GM19455 (cell line): ENCODE measurements at regions not wholly inside any gene's neighbourhood (a gene's known extent, or its start where the extent isn't known, plus 50 kb on each side); places are given as distances from the start of the nearest gene placed in this dataset.
"Not testable (repeated sequence)": the region's sequence is repeated elsewhere in the genome, so short reads cannot be mapped to it uniquely, and the experiment has no call there.

Experiments
- ATAC-seq: cut with Tn5 transposase; IDR thresholded peaks from one replicate; pipeline ENCODE4 v1.9.1; 2021; ENCODE audit not compliant: unreplicated experiment

DNA sequence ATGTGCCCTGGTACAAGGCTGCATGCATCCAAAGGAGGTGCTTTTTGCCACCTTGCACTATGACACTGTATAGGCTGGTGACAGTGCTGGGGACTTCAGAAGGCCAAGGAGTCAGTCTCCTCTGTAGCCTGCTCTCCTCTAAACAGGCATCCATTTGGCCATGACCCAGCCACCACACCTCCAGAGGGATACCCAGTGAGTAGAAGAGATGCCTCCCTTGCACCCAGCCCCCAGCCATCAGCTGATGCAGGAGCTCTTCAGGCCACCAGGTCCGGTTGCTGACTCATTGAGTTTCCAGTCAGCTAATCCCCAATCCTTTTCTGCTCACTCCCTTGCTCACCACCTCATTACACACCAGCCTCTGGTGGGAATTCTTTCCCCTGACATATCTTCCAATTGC, 99.8 kb downstream of the PJA1 start:
- no peak for ATAC-seq

DNA sequence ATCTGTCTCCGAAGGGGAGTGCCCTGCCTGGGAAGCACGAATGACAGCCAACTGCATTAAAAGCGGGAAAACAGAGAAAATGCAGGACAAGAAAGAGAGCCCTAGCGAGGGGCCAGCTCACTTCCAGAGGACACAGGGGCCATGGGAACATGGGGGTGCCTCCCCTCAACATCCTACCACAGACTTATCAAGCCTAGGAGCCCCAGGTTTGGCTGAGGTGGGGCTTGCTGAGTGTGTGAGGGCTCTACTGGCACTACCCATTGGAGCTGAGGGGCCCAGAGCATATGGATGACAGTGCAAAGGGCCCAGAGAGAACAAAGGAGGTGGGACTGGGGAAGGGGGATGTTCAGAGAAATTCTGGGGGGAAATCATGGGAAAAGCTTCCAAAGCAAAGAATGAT, 101.8 kb downstream of the PJA1 start:
- no peak for ATAC-seq

DNA sequence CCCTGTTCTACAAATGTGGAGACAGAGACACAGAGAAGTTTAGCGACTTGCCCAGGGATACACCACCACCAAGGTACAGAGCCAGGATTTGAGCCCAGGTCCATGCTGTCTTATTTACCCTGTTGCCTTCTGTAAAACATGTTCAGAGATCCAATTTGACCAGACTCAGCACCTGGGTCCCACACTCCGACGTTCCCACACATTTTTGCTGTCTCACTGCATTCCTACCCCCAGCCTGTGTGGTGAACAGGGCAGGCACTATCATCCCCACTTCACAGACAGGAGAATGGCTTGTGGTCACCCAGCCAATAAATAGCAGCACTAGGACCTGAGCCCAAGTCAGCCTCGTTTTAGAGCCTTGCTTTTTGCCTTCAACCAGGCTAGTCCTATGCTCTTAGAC, 102.8 kb downstream of the PJA1 start:
- no peak for ATAC-seq

DNA sequence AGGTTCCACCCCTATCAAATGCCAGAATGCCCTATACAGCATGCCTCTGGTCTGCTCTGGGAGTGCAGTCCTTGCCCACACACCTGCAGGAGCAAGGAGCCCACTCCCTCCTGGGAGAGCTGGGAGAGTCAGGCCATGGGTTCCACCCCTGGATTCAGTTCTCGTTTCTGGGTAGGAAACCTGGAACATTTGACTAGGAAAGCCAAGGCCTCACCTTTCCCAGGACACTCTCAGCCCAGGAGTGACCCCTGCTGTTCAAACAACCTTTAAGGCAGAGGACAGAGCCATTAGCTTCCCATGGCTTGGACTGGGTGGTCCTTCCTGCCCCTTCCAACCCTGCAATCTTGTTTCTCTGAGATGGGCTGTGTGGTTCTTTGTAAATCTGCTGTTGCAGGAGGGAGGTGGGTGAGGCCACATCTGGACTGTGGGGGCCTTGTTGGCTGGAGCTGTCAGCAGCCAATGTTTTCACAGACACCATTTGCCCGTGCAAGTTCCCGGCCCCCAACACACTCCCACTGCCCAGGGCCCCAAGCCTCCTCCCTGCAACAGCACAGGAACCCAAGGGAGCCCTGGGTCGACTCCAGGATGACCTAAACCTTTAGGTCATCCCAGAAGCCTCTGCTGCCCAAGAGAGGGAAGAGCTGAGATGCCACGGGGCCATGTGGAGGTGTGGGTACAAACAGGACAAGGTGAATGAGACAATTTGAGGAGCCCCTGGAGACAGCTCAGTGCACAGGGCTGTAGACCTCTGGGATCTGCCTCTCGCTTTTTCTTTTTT, 104.4 kb downstream of the PJA1 start:
- ATAC-seq, result no peak

DNA sequence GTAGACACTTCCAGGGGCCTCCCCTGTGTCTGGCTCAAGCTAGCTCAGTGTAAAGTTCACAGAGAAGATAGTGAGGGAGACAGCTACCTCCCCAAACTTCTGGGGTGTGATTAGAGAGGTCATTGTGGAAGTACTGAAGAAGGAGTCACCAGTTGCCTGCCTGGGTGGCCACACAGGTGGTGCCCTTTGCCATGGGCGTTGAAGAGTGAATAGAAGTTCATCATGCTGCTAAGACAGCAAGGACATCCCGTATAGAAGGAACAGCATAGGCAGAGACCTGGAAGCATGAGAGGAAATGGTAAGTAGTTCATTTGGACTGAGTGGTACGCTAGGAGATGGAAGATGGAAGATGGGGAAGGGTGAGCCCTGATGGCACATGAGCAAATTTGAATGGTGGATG, 110.1 kb downstream of the PJA1 start:
- no peak for ATAC-seq

DNA sequence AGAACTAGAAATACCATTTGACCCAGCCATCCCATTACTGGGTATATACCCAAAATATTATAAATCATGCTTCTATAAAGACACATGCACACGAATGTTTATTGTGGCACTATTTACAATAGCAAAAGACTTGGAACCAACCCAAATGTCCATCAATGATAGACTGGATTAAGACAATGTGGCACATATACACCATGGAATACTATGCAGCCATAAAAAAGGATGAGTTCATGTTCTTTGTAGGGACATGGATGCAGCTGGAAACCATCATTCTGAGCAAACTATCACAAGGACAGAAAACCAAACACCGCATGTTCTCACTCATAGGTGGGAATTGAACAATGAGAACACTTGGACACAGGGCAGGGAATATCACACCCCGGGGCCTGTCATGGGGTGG, 110.8 kb downstream of the PJA1 start:
- not testable (repeated sequence) for ATAC-seq

DNA sequence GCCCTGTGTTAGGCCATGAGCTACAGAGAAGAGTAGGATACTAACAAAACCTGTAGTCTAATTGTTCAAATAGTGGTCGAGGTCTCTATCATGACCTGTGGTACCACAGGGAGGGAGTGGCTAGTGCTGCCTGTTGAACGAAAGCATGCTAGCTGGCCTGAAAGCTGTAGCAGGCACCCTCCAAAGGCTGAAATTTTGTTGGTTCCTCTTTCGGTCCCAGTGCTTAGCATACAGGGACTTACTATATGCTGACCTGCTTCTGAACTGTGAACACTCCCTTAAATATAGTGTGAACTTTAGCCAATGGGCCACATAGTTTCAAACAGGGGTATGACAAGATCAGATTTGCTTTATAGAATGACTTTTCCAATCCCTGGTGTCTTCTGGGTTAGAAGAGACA, 113.4 kb downstream of the PJA1 start:
- no peak for ATAC-seq

DNA sequence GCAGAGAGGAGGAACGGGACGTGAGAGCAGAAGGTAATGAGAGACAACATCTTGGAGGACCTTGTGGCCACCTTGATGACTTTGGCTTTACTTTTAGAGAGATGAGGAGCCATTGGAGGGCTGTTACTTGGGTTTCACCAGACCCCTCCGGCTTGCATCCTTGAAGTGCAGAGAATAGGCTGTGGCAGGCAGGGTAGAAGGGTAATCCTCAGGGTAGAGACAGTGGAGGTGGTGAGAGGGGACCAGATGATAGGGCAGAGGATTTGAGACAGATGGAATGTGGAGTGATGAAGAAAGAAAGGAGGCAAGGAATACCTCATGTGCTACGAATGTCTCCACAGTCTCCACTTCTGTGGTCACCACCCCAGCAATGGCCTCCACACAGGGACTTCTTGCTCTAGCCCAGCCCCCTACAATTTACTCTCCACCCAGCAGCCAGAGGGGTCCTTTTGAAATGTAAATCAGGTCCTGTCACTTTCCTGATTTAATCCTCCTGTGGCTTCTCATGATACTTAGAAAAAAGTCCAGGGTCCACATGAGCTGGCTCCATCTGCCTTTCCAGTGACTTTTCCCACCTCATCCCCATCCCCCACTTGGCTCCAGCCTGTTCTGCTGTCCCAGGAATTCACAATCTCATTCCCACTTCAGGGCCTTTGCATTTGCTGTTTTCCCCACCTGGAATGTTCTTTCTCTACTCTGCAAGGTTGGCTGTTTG, 115.0 kb downstream of the PJA1 start:
- ATAC-seq, result no peak

DNA sequence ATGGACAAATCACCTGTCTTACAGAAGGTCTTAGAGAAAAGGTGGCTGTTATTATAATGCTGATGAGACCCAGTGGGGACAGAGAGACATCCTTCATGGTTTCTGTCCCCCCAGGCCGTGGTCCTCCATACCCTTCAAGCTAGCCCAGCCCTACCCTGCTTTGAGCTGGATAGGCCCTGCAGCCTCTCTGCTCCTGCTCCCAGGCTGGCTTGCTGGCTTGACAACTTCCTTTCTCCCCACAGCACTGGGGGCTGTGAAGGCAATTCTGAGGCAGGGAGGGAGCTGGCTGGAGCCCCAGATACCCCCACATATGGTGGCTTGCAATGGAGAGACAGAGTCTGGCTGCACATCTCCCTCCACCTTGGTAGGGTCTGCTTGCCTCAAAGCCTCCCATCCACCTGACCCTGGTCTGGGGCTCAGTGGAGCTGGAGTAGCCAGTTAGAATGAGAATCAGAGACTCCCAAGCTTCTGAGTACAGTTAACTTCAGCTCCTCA, 118.2 kb downstream of the PJA1 start:
- no peak for ATAC-seq

DNA sequence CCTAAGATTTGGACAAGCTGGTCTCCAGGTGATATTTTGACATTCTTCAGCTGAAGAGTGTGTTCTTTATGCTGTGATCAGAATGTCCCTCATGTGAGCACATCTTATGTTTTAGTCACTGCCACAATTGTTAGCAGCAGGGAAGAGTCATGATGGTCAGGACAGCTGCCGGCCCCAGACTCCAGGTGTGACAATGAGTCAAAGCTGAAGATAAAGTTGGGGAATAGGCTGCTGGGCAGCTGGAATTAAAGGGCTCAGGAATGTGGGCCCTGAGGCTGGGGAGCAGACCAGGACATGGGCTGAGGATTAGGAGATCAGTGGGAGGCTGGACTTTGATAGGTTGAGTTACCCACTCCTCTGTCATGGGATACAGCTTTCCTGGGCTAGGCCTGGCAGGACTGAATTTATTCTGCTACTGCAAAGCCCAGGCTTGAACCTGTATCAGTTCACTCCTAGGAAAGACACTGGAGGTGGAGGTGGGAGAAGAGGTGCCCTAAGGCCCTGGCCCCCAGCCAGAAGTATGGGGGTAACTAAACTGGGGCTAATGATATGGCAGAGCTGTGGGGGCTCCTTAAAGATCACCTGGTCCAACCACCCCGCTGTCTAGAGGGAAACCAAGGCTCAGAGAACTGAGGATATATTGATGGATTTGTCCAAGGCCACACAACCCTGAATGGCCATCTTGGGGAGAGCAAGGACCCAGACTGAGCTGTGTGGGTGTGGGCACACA, 119.5 kb downstream of the PJA1 start:
- no peak for ATAC-seq

DNA sequence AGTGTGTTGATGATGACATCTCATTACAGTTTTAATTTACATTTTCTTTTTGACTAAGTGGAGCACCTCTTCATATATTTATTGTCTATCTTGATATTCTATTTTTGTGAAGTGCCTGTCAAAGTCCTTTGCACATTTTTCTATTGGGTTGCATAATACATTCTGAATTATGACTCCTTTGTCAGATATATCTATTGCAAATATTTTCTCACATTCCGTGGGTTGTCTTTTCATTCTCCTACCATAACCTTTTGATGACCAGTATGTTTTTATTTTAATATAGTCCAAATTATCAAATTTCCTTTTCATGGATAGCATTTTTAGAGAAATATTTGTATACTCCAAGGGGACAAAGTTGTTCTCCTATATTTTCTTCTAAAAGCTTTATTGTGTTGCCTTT, 126.4 kb downstream of the PJA1 start:
- ATAC-seq, result no peak

DNA sequence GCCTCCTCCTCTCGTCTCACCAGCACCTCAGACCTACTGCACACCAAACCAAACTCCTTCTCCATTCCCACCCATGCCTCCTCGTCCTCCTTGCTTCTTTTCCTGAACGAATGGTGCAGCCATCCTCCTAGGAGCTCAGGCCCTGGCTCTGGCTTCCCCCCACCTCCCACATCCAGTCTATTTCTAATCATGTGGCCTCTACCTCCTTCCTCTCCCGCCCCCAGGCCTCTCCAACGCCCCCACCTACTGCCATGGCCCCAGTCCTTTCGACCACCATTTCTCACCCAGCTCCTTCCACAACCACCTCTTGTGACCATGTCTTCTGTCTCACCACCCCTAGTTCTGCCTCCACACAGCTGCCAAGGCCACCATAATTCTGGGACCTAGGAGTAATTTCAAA, 127.1 kb downstream of the PJA1 start:
- no peak for ATAC-seq

DNA sequence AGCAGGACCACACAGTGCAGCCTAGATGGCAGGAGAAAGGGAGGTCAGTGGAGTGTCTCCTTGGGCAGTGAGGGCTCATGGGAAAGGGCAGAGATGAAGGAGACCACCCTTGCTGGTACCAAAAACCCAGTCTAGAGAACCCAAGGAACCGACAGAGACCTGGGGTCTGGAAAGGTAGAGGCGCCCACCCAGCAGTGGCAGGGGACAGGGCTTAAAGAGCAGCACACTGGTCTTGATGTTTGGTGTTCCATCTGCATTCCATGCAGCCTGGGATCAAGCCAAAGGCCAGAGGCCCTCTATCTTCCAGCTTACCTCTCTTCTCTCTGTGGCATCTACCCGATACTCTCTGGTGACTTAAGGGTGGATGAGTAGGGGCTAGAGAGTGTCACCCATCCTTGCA, 127.5 kb downstream of the PJA1 start:
- ATAC-seq, result no peak

DNA sequence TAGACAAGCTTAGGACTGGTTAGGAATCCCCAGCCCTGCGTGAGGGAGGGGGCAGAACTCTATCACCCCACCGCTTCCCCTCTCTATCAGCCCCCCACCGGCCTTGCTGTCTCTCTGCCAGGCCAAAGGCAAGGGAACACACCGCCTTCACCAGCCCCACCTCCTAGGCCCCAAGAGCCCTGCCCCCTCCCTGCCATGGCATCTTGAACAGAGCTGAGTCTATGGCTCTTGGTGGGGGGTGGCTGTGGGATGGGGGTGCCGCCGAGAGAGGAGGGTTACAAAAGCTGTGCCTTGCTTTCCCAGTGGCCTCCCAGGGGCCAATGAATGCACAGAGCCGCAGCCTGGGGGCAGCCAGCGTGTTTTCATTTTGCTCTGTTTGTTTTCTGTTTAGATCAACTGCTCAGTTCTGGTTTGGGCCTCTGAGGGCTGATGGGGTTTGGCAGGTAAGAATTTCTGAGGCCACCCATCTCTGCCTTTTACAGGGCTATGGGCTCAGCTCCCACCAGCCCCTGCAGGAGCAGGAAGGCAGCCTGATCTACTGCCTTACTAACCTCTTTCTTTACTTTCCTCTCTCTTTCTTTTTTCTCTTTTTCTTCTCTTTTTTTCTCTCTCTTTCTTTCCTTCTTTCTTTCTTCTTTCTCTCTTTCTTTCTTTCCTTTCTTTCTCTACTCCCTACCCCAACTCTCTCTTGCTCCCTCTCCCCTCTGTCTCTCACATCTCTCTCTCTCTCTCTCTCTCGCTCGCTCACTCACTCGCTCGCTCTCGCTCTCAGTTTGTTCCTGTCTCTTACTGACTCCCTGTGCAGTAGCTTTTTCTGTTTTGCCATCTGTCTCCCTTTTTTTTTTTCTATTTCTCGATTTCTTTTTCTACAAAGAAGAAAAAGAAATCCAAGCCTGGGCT, 128.3 kb downstream of the PJA1 start:
- no peak for ATAC-seq

DNA sequence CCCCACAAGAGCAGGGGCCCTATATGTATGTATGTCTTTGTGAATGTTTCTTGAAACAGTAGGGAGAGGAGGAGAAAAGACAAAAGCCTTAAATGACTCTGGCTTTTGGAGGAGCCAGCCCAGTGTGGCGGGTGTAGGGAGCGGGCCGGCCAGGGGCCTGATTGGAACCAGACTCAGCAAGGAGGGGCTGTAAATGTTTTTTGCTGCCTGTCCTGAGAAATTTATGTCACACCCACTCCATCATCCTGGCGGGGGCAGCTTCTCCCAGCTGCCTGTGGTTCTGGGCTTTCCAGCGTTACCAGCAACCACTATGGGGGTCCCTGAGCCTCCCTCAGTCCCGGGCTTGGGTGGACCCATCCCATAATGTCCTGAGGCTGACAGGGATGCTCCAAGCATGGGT, 130.8 kb downstream of the PJA1 start:
- no peak for ATAC-seq

DNA sequence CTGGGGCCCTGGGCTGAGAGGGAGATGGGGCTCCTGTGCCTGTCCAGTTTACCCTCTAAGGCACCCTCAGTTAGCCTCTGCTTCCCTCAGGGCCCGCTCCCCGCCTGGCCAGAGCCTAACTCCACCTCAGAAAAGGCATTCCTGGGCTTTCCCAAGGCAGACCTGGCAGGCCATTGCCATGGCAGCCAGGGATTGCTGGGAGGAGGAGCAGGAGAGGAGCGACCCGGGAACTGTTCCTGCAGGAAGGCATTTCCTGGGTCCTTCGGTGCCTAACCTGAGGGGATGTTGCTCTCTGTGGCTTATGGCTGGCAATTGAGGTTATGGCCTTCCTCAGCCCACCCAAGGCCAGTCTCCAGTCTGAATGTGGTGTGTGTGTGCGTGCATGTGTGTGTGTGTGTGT, 131.3 kb downstream of the PJA1 start:
- no peak for ATAC-seq

DNA sequence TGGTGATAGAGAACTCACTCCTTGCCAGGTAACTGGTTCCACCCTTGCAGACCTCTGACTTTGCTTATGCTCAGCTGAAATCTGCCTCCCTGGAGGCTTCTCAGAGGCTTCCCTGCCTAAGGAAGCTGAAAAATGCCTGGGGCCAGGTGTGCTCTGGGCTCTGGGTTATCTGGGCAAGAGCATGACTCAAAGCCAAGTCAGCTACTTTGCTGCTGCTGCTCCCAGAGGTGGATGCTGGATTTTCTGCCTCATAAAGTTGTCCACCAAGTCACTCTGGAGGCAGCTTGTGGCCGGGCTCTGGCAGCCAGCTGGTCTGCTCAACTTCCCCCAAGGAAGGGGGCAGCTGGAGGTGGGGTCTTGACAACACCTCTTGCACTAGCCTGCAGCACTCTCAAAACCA, 132.7 kb downstream of the PJA1 start:
- ATAC-seq, result no peak

DNA sequence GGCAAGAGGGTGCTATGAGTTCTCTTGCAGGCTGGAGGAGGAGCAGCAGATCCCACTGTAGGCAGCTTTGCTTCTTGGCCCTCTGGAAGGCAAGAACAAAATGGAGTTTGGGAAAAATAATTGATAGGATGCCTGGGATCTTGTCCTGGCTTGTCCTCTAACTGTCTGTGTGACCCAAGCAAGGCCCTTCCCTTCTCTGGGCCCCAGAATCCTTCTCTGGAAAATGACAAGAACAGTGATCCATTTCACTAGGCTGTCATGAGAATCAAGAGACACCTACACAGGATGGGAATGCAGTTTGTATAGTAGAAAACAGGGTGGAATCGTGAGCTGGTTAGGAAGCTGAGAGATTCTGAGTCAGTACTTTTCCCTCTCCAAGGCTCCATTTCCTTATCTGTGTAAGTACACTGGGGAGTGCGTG, 133.3 kb downstream of the PJA1 start:
- no peak for ATAC-seq

DNA sequence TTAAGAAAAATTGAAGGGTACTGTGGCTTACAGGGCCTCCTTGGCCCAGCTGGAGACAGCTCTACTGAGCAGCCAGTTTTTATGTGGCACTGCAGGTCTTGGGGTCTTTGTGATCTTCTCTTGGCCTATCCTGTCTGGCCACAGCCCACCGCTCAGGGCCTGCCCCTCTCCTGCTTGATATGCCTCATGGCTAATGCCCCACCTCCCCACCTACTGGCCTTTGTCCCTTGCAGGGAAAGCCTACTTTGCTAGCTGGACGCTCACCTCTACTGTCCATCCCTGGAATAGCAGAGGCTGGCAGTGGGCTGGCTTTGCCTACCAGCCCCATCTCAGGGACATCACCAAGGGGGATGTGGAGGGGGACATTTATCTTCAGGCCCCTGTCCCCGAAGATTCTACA, 134.1 kb downstream of the PJA1 start:
- ATAC-seq, result no peak

DNA sequence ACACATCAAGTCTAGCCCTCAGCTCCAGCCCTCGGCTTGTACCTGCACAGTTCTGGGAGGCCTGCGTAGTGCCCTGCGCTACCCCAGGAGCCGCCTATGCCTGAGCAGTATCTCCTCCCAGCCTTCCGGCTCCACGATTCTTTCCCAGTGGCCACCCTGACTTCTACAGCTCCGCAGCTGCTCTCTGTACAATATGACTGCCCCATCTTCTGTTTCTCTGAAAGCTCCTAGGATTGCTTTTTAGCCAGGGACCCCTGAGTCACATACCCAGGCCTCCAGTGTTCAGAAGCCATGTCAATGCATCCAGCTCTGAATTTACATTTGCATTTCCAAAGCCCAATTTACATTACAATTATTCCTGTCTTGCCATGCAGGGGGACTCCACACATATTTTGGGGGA, 135.5 kb downstream of the PJA1 start:
- no peak for ATAC-seq

DNA sequence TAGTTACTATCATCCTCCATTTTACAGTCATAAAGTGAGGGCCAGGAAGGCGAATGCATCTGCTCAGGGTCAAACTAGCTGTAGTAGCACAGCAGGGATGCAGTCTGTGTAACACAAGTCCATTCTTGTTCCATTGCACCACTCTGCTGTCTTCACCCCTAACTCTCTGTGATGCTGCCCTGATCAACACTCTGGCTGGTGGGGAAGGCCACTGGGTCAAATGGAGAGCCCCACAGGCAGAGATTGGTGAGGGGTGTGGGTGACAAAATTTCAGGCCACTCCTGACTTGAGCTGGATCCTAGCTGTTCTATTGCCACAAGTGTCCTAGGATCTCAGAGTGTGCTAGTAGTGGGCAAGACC, 136.5 kb downstream of the PJA1 start:
- ATAC-seq, result no peak
